Type B pancreatic cell (in vitro differentiated cells): ENCODE measurements at regions not wholly inside any gene's neighbourhood (a gene's known extent, or its start where the extent isn't known, plus 50 kb on each side); places are given as distances from the start of the nearest gene placed in this dataset.

Source experiments
- DNase-seq: peaks from one replicate; pipeline ENCODE4 v3.0.0; 2021; ENCODE audit warnings: mixed read lengths; ENCODE audit not compliant: unreplicated experiment; ENCODE audit errors: extremely low spot score
- H3K27ac Mint-ChIP-seq: 2 replicates; pipeline ENCODE4 v1.8.0; 2021; ENCODE audit warnings: mild to moderate bottlenecking, mixed read lengths
- H3K27me3 Mint-ChIP-seq: 2 replicates; pipeline ENCODE4 v1.8.0; 2021; ENCODE audit warnings: mixed read lengths
- H3K36me3 Mint-ChIP-seq: 2 replicates; pipeline ENCODE4 v1.8.0; 2021; ENCODE audit warnings: mixed read lengths
- H3K4me1 Mint-ChIP-seq: one replicate; pipeline ENCODE4 v1.8.0; 2021; ENCODE audit warnings: mixed read lengths; ENCODE audit not compliant: unreplicated experiment
- H3K4me3 Mint-ChIP-seq: 2 replicates; pipeline ENCODE4 v1.8.0; 2021; ENCODE audit warnings: mild to moderate bottlenecking, mixed read lengths
- H3K9me3 Mint-ChIP-seq: 2 replicates; pipeline ENCODE4 v1.8.0; 2021; ENCODE audit warnings: mixed read lengths
- CTCF ChIP-seq: fragments of 200-600 bp; sonication (generic); conservative IDR thresholded peaks from 2 replicates; pipeline ENCODE4 v1.5.0; 2021; ENCODE audit warnings: antibody characterized with exemption, mild to moderate bottlenecking

- Mint-ChIP-seq H3K4me3 (no peak overlapping the region), H3K36me3 (no peaks in the 10 kb centered on the region)
Observed at GRCh38 chr9:108239696-108240321, 616.0 kb downstream of the ACTL7B start.

GRCh38 chr9:108235609-108236008 is 620.2 kb downstream of the ACTL7B start:
- no peaks in the 10 kb centered on the region for H3K36me3 Mint-ChIP-seq
- no peak for TF ChIP-seq CTCF

More at GRCh38 chr9:108239696-108240321, 616.0 kb downstream of the ACTL7B start:
- H3K27ac Mint-ChIP-seq = peak overlapping the region; percentile 50
- DNase-seq = no peak
- peaks cover 10% of the 10 kb centered on the region for H3K4me1 Mint-ChIP-seq
- no peaks in the 10 kb centered on the region for H3K27me3 Mint-ChIP-seq
- no peak for TF ChIP-seq CTCF
- H3K9me3 Mint-ChIP-seq = no peaks in the 10 kb centered on the region

GRCh38 chr9:108234811-108235210 is 621.0 kb downstream of the ACTL7B start:
- TF ChIP-seq CTCF = no peak
- no peak for DNase-seq
- H3K27me3 Mint-ChIP-seq = peaks cover 7% of the 10 kb centered on the region
- peaks cover 2% of the 10 kb centered on the region for H3K4me1 Mint-ChIP-seq
- no peak overlapping the region for H3K27ac Mint-ChIP-seq
- no peaks in the 10 kb centered on the region for H3K9me3 Mint-ChIP-seq
- no peaks in the 10 kb centered on the region for H3K36me3 Mint-ChIP-seq
- no peak overlapping the region for H3K4me3 Mint-ChIP-seq

More at GRCh38 chr9:108235609-108236008, 620.2 kb downstream of the ACTL7B start:
- peaks cover 7% of the 10 kb centered on the region for H3K27me3 Mint-ChIP-seq
- H3K27ac Mint-ChIP-seq = no peak overlapping the region
- H3K4me1 Mint-ChIP-seq = peaks cover 5% of the 10 kb centered on the region
- no peak overlapping the region for H3K4me3 Mint-ChIP-seq
- no peaks in the 10 kb centered on the region for H3K9me3 Mint-ChIP-seq
- no peak for DNase-seq

GRCh38 chr9:108225149-108225800 is 630.5 kb downstream of the ACTL7B start:
- peaks cover 6% of the 10 kb centered on the region for H3K9me3 Mint-ChIP-seq
- H3K4me3 Mint-ChIP-seq = no peak overlapping the region
- H3K36me3 Mint-ChIP-seq = no peaks in the 10 kb centered on the region
- no peak overlapping the region for H3K27ac Mint-ChIP-seq
- DNase-seq = no peak
- H3K4me1 Mint-ChIP-seq = peaks cover 5% of the 10 kb centered on the region
- no peak for TF ChIP-seq CTCF
- peaks cover 7% of the 10 kb centered on the region for H3K27me3 Mint-ChIP-seq

- Mint-ChIP-seq H3K27ac (no peak overlapping the region), H3K4me3 (no peak overlapping the region), H3K36me3 (no peaks in the 10 kb centered on the region), H3K9me3 (peaks cover 6% of the 10 kb centered on the region), H3K27me3 (peaks cover 7% of the 10 kb centered on the region), H3K4me1 (peaks cover 5% of the 10 kb centered on the region)
- no peak for TF ChIP-seq CTCF
- no peak for DNase-seq
Observed at GRCh38 chr9:108224716-108225115, 631.1 kb downstream of the ACTL7B start.
